ENCODE measurements at regions not wholly inside any gene's neighbourhood (a gene's known extent, or its start where the extent isn't known, plus 50 kb on each side); places are given as distances from the start of the nearest gene placed in this dataset.

DNA sequence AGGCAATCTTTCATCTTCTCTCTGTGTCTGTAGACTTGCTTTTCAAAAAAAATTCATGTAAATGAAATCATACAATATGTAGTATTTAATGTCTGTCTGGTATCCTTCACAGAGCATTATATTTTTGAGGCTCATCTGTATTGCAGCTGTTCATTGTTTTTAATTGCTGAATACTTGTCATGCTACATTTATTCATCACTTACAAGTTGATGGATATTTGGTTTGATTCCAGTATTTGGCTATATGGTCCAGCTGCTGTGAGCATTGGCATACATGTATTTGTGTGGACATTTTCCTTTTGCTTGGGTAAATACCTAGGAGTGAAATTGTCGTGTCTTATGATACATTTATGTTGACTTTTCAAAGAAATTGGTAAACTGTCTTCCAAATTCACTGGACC is 441.4 kb downstream of the DCDC2C start:
- Histone ChIP-seq H3K4me3 (no peak overlapping the region), H3K9me2 (ENCODE audit: insufficient read depth) (no peaks in the 10 kb centered on the region), H3K79me2 (ENCODE audit: low read depth) (no peaks in the 10 kb centered on the region), H3K9me3 (ENCODE audit: insufficient read depth, low read depth) (no peaks in the 10 kb centered on the region), H3F3A (ENCODE audit: insufficient read depth, low read depth) (no peaks in the 10 kb centered on the region), H3K27me3 (ENCODE audit: insufficient read depth, low read depth) (no peaks in the 10 kb centered on the region), H3K4me2 (no peak overlapping the region), H4K20me1 (ENCODE audit: insufficient read depth) (no peaks in the 10 kb centered on the region), H3K36me3 (ENCODE audit: low read depth) (no peaks in the 10 kb centered on the region), H3K27ac (no peak overlapping the region), H3K4me1 (replicated peaks; ENCODE audit: insufficient read depth) (no peaks in the 10 kb centered on the region), H2AFZ (no peak overlapping the region)
- TF ChIP-seq EZH2 (IDR thresholded peaks at IDR 0.05; ENCODE audit: low read depth) = no peak
- TF ChIP-seq, protein P1, sequence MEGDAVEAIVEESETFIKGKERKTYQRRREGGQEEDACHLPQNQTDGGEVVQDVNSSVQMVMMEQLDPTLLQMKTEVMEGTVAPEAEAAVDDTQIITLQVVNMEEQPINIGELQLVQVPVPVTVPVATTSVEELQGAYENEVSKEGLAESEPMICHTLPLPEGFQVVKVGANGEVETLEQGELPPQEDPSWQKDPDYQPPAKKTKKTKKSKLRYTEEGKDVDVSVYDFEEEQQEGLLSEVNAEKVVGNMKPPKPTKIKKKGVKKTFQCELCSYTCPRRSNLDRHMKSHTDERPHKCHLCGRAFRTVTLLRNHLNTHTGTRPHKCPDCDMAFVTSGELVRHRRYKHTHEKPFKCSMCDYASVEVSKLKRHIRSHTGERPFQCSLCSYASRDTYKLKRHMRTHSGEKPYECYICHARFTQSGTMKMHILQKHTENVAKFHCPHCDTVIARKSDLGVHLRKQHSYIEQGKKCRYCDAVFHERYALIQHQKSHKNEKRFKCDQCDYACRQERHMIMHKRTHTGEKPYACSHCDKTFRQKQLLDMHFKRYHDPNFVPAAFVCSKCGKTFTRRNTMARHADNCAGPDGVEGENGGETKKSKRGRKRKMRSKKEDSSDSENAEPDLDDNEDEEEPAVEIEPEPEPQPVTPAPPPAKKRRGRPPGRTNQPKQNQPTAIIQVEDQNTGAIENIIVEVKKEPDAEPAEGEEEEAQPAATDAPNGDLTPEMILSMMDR (conservative IDR thresholded peaks at IDR 0.05) = no peak
- ChIA-PET POLR2A (ENCODE audit: unreplicated experiment) (no interaction called here), CTCF (no interaction called here)
- intact Hi-C loops (cut with micrococcal nuclease; ENCODE audit: unreplicated experiment) = no loop called here
- BruUV-seq (replicated peaks) = no TSS peak
- DNase-seq = no peak

DNA sequence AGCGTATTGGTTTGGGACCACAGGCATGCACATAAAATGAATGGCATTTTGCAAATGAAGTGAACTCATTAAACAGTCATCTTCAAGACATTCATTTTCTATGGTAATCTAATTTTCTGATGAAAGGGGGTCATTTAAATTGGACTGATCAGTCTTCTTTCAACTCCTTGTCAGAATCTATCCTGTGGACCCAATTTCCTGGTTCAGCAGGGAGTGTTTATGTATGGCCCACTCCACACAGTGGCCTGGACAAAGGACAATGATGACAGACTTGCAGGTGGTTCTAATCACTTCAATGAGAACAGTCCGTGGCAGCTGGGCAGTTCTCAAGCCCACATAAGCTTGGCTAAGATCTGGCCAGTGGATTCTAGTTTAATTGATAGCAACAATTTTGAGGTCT is 448.1 kb downstream of the DCDC2C start:
- TF ChIP-seq, protein P1 (conservative IDR thresholded peaks at IDR 0.05) = no peak
- no peak for TF ChIP-seq EZH2 (IDR thresholded peaks at IDR 0.05; ENCODE audit: low read depth)
- CTCF ChIA-PET = no interaction called here
- Histone ChIP-seq H3K4me1 (replicated peaks; ENCODE audit: insufficient read depth) (no peaks in the 10 kb centered on the region), H3K27me3 (ENCODE audit: insufficient read depth, low read depth) (no peaks in the 10 kb centered on the region), H3F3A (ENCODE audit: insufficient read depth, low read depth) (no peaks in the 10 kb centered on the region), H3K79me2 (ENCODE audit: low read depth) (no peaks in the 10 kb centered on the region), H4K20me1 (ENCODE audit: insufficient read depth) (no peaks in the 10 kb centered on the region), H3K4me3 (no peak overlapping the region), H2AFZ (no peak overlapping the region), H3K9me2 (ENCODE audit: insufficient read depth) (no peaks in the 10 kb centered on the region; the same call in 1 of the 2 replicates), H3K27ac (no peak overlapping the region), H3K9me3 (ENCODE audit: insufficient read depth, low read depth) (no peaks in the 10 kb centered on the region; the same call in 1 of the 2 replicates), H3K4me2 (no peak overlapping the region), H3K36me3 (ENCODE audit: low read depth) (no peaks in the 10 kb centered on the region)
- no TSS peak for BruUV-seq (replicated peaks)
- no peak for DNase-seq
- intact Hi-C loops (cut with micrococcal nuclease; ENCODE audit: unreplicated experiment) = no loop called here
- POLR2A ChIA-PET (ENCODE audit: unreplicated experiment) = no interaction called here

DNA sequence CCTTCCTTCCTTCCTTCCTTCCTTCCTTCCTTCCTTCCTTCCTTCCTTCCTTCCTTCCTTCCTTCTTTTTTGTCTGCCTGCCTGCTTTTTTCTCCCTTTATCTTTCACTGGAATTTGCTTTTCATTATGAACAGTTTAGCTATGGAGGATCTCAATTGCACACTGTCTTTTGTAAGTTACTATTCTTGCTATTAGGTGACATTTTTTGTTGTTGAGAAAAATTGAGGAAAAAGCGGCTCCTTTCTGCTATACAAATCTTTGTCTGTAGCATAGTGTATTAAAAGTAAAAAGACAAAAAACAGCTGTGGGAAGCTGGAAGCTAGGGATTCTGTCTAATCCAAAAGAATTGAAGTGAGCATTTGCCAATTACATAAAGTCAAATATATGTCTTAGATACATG is 448.7 kb downstream of the DCDC2C start:
- no peaks in the 10 kb centered on the region for H3F3A ChIP-seq (ENCODE audit: insufficient read depth, low read depth)
- ChIA-PET CTCF (no interaction called here), POLR2A (ENCODE audit: unreplicated experiment) (no interaction called here)
- H3K27me3 ChIP-seq (ENCODE audit: insufficient read depth, low read depth) = 0 out of 2 replicates have a peak, but pooled peaks cover 1% of the 10 kb centered on the region
- no TSS peak for BruUV-seq (replicated peaks)
- no peaks in the 10 kb centered on the region for H3K79me2 ChIP-seq (ENCODE audit: low read depth)
- peaks cover under 1% of the 10 kb centered on the region; the same call in 1 of the 2 replicates for H3K9me2 ChIP-seq (ENCODE audit: insufficient read depth)
- H4K20me1 ChIP-seq (ENCODE audit: insufficient read depth) = no peaks in the 10 kb centered on the region
- no peaks in the 10 kb centered on the region for H3K4me1 ChIP-seq (replicated peaks; ENCODE audit: insufficient read depth)
- H3K4me2 ChIP-seq = no peak overlapping the region
- TF ChIP-seq, protein P1 (conservative IDR thresholded peaks at IDR 0.05) = no peak
- TF ChIP-seq EZH2 (IDR thresholded peaks at IDR 0.05; ENCODE audit: low read depth) = no peak
- no peak overlapping the region for H3K27ac ChIP-seq
- intact Hi-C loops (cut with micrococcal nuclease; ENCODE audit: unreplicated experiment) = no loop called here
- no peak overlapping the region for H3K4me3 ChIP-seq
- DNase-seq = no peak
- no peak overlapping the region for H2AFZ ChIP-seq
- H3K9me3 ChIP-seq (ENCODE audit: insufficient read depth, low read depth) = no peaks in the 10 kb centered on the region; the same call in 1 of the 2 replicates
- H3K36me3 ChIP-seq (ENCODE audit: low read depth) = no peaks in the 10 kb centered on the region
